NB4 (cell line): ENCODE measurements at regions not wholly inside any gene's neighbourhood (a gene's known extent, or its start where the extent isn't known, plus 50 kb on each side); places are given as distances from the start of the nearest gene placed in this dataset.

Source experiments
- POLR2A ChIP-seq: IDR thresholded peaks from 2 replicates; pipeline ENCODE4 v1.6.1; 2011; ENCODE audit warnings: mild to moderate bottlenecking; ENCODE audit not compliant: insufficient read length; ENCODE audit errors: extremely low read depth
- TF ChIP-seq, protein P1 (sequence below): IDR thresholded peaks from one replicate; pipeline ENCODE4 v1.5.1; 2012; ENCODE audit warnings: low read depth, low read length

DNA sequence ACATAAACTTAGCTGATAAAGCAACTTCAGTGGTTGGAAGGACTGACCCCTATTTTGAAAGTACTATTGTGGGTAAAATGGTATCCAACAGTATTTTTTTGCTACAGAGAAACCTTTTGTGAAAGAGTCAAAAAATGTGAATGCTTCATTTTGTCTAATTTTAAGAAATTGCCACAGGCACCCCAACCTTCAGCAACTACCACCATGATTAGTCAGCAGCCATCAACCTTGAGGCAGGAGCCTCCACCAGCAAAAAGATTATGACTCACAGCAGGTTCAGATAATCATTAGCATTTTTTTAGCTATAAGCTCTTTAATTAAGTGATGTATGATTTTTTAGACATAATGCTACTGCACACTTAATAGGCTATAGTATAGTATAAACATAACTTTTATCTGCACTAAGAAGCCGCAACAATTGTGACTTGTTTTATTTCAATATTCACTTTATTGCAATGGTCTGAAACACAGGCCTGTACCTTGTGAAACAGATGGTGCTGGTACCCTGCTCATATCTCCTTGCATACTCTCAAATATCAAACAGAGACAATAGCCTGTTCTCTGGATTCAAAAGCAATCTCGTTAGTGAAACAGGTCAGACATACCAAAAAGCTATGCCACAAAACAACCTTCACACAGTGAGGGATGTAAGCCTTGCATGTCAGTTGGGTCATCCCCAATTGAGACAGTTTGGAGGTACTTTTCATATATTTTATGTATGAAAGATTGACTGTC is 261.2 kb upstream of the FAM174A start:
- TF ChIP-seq, protein P1, sequence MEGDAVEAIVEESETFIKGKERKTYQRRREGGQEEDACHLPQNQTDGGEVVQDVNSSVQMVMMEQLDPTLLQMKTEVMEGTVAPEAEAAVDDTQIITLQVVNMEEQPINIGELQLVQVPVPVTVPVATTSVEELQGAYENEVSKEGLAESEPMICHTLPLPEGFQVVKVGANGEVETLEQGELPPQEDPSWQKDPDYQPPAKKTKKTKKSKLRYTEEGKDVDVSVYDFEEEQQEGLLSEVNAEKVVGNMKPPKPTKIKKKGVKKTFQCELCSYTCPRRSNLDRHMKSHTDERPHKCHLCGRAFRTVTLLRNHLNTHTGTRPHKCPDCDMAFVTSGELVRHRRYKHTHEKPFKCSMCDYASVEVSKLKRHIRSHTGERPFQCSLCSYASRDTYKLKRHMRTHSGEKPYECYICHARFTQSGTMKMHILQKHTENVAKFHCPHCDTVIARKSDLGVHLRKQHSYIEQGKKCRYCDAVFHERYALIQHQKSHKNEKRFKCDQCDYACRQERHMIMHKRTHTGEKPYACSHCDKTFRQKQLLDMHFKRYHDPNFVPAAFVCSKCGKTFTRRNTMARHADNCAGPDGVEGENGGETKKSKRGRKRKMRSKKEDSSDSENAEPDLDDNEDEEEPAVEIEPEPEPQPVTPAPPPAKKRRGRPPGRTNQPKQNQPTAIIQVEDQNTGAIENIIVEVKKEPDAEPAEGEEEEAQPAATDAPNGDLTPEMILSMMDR = no peak
- TF ChIP-seq POLR2A = no peak
